NCI-H345 treated with DMSO at 0.1 percent for 48 hours (cell line): ENCODE measurements at regions not wholly inside any gene's neighbourhood (a gene's known extent, or its start where the extent isn't known, plus 50 kb on each side); places are given as distances from the start of the nearest gene placed in this dataset.

Experiments
- DNase-seq: peaks from one replicate; lab custom pipeline; 2025; ENCODE audit not compliant: unreplicated experiment; lab: John Stamatoyannopoulos, UW

DNA sequence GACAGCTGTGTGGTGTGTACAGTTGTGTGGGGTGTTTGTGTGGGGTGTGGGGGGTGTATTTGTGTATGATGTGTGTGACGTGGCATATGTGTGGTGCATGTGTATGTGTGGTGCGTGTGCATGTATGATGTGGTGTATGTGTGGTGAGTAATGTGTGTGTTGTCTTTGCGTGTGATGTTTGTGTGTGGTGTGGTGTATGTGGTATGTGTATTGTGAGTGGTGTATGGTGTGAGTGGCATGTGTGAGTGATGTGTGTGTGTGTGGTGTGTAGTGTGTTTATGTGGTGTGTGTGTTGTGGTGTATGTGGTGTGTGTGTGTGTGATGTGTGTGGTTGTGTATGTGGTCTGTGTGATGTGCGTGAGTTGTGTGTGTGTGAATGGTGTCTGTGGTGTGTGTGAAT is 191.1 kb downstream of the MELK start:
- no peak for DNase-seq

DNA sequence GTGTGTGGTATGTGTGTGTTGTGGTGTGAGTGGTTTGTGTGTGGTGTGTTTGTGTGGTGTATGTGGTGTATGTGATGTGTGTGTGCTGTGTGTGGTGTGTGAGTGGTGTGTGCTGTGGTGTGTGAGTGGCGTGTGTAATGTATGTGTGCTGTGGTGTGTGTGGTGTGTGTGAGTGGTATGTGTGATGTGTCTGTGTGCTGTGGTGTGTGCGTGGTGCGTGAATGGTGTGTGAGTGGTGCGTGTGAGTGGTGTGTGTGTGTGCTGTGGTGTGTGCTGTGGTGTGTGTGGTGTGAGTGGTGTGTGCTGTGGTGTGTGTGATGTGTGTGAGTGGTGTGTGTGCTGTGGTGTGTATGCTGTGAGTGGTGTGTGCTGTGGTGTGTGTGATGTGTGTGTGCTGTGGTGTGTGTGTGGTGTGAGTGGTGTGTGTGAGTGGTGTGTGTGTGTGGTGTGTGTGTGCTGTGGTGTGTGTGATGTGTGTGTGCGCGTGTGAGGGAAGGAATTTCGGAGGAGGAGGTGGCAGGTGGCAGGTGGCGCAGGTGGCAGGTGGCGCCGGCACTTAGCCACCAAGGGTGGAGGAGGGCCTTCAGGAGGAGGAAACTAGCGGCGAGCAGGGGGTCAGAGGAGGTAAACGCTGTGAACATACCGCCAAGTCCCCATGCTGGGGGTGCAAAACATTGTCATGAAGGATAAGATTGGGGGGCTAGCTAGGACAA is 191.8 kb downstream of the MELK start:
- DNase-seq, result peak; percentile 34

DNA sequence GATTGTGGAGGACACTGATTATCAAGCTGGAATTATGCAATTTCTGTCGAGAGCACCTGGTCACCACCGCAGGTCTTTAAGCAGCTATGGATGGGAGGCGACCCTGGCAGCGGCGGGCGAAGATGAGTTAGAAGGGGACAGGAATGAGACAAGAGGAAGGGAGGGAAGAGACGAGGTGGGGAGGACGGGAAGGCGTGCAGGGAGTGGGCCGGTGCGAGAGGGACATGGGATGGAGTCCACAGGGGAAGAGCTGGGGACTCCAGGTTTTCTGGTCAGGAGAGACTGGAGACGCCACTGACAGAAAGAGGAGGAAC is 192.3 kb downstream of the MELK start:
- DNase-seq, result no peak

DNA sequence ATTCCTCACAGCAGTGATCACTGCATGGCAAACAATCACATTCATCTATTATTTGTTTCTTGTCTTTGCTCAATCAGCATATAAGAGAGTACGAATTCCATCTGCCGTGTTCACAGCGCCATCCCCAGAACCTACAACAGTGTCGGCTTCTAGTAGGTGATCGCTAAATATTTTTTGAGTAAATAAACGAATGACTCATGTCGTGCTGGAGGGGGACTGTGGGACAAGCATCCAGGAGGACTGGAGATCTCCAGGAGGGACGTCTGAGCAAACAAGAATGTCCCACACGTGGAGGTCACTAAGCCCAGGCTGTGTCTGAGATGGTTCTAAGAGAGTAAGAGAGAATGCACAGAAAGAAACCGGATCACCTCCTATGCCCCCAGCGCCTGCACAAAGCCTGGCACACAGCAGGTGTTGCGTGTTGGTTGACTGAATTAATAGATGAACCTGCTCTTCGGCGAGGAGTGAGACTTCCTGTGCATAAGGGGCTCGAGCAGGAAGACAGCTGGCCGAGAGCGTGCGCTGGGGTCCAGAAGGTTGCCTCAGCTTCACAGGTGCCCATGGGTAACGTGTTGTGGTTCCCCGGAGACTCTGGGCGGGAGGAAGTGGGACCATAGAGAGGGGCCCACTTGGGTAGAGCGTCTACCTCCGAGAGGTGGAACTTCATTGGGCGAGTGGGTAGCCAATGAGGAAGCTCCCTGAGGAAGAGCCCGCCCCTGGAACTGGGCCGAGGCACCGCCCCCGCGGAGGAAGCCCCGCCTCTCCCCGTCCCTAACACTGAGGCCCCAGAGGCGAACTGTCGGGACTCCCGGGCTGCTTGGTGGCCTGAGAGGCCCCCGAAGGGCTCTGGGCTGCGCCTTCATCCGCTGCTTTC is 193.0 kb downstream of the MELK start:
- DNase-seq, result peak; percentile 92

DNA sequence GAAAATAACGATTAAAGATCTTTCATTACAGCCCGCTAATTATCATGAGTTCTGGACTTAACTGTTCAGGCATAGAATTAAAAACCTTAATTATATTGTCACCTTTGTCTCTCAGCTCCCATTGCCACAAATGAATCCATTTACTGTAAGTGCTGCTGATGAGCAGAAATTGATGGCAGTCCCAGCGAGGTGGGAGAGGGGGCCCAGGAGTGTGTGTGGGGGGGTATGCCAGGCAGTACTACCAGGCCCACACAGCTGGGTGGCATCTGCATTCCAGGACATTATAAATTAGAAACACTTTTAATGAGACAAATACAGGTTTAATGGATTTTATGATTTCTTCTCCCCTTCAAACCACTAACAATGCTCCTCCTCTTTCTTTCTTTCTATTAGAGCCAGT is 196.0 kb downstream of the MELK start:
- no peak for DNase-seq

DNA sequence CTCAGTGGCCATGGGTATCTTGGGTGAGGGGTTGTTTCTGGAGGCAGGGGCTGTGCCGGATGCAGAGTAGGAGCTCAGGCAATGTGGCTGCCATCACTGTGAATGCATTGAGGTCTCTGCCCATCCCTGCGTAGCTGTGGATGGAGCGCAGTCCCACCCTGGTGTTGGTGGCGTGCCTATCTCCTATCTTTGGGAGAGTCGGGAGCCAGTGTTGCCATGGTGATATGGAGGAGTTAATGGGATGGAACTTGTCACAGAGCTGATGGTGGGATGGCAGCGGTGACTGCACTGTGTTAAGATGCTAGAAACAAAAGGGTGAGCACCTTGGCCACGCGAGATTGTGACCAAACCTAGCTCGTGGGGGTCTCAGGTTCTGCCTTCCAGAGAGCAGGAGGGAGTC is 197.3 kb downstream of the MELK start:
- no peak for DNase-seq

DNA sequence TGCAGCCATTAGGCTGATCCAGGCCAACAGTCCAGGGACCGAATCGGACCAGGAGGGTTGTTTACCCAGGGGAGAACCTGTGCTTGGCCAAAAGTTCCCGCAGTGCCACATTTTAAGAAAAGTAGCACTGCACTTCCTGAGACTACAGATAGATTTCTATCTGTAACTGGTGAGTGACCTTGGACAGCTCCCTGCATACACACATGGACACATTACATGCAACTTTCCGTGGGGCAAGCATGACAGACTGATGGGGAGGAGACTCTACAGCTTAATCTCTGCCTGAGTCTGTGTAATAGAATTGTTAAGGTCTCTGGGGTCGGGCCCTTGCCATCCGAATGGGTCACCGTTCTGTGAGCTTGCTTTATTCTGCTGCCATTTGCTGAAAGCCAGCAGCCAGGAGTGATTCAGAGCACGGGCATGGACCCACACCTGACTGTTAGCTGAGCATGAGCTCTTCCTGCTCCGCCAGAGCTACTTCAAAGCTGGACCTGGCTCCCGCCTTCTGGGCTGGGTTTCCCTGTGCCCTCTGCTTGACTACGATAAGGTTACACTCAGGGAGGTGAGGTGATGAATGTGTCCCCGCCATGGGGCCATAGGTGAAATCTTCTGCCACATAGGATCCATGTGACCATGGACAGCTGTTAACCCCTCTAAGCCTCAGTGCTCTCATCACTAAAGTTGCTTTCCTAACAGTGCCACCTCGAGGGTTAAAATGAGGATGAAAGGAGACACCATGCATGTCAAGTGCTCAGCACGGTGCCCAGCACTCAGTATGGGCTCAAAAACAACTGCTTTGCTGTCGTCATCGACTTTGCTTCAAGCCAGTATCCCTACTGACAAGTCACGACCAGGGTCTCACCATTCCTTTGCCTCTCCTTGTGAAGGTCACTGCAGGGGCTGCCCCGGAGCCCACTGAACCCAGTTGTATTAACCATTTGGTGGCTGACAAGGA is 200.0 kb downstream of the MELK start:
- peak; percentile 55 for DNase-seq

DNA sequence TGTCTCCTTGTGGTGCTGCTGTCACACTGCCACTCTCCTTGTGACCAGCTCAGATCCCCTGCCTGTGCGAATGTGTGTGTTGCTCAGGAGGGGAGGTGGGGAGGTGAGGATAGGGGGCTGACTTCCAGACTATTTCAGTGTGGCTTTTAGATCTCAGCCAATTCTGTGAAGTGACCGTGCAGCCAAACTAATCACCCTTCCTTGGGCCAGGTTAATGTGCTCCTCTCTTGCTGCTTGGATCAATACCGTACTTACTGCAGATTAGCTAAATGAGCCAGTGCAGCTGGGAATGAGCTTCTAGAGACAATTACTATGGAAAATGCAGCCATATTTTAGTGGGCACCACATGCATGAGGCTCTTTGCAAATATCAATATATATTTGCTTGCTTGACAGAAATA is 206.0 kb downstream of the MELK start:
- no peak for DNase-seq

DNA sequence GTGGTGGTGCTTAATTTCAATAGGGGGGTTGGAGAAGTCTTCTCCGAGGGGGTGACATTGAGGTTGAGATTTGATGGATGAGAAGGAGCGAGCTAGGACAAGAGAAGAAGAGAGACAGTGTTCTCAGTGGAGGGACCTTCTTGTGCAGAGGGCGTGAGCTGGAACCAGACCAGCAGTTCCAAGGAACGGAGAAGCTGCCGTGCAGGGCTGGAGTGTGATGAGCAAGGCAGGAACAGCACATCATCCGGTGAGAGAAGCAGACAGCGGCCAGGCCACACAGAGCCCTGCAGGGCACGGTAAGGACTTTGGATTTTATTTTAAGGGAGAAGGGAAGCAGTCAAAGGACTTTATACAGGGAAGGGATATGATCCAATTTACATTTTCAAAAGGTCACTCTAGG is 206.9 kb downstream of the MELK start:
- no peak for DNase-seq

DNA sequence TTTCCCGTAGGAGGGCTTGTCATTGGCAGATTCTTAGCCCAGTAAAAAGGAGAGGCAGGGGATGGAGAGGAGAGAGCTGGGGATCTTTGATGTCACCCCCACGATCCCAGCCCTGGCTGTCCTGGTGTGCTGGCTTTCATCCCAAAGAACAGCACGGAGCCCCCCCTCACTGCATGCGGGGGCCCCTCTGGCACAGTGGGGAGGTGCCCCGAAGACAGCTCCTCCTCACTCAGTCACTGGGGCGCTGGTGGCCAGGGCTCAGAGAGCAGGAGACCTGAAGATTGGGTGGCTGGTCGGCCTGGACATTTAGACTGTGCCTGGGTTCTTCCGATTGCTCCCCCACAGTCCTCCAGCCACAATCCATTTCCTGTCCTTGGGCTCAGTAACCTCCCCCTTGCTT is 207.5 kb downstream of the MELK start:
- no peak for DNase-seq

DNA sequence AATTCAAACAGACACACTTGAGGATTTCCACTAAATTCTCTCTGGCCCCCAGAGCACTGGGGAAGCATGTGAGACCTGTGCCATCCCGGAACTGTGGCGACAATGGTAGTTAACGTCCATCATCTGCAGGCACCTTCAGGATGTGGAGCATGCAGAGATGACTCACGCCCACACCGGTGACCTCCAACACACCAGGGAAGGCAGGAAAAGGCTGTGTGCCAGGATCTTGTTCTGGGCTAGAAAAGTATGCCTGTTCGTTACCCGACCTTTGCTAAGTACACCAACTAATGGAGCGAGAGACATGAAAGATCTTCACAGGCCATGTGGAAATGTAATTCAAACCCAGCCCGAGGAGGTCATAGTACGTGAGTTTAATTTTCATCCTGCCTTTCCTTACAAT is 208.8 kb downstream of the MELK start:
- no peak for DNase-seq
